Uterus (tissue), 3 donors: ENCODE measurements at regions not wholly inside any gene's neighbourhood (a gene's known extent, or its start where the extent isn't known, plus 50 kb on each side); places are given as distances from the start of the nearest gene placed in this dataset.

ENCODE experiments used
- DNase-seq, 2 donors: peaks; one replicate each; pipeline ENCODE4 v3.0.0-alpha.2; 2019 to 2020
- H3K27ac ChIP-seq, 2 donors: fragments of 200-600 bp; sonication (generic); 1 replicate in 1 of 2; 2 replicates in 1 of 2; pipeline ENCODE4 v1.5.1; 2016 to 2018
- H3K27me3 ChIP-seq, 2 donors: fragments of 200-600 bp; sonication (generic); one replicate each; pipeline ENCODE4 v1.5.1; 2018 to 2019; ENCODE audit warnings: control low read depth in 1 of 2
- H3K36me3 ChIP-seq, 2 donors: fragments of 200-600 bp; sonication (generic); one replicate each; pipeline ENCODE4 v1.5.1; 2019; ENCODE audit warnings: control low read depth in 1 of 2
- H3K4me1 ChIP-seq, 2 donors: fragments of 200-600 bp; sonication (generic); one replicate each; pipeline ENCODE4 v1.5.1; 2018 to 2019; ENCODE audit warnings: control low read depth in 1 of 2
- H3K4me3 ChIP-seq, 2 donors: fragments of 200-600 bp; sonication (generic); 1 replicate in 1 of 2; 2 replicates in 1 of 2; pipeline ENCODE4 v1.5.1; 2018 to 2019; ENCODE audit warnings: mild to moderate bottlenecking in 1 of 2
- H3K9me3 ChIP-seq, 2 donors: fragments of 200-600 bp; sonication (generic); one replicate each; pipeline ENCODE4 v1.5.1; 2019; ENCODE audit warnings: control low read depth in 1 of 2
- POLR2A ChIP-seq, 2 donors: fragments of 450-650 bp; IDR thresholded peaks; one replicate each; pipeline ENCODE4 v1.6.1; 2016; ENCODE audit warnings: antibody characterized with exemption in 2 of 2, mild to moderate bottlenecking in 1 of 2, moderate library complexity in 1 of 2
- intact Hi-C: fragments of 100-400 bp; cut with DNase I; formaldehyde crosslinking; loops from one replicate; pipeline ENCODE4 v1.15.1; 2023; ENCODE audit warnings: low total_unique reads
- TF ChIP-seq, protein P1 (sequence below), 4 experiments: fragments of 200-600 bp in 2 of 4; fragments of 450-650 bp in 2 of 4; sonication (generic) in 2 of 4; IDR thresholded peaks; one replicate each; pipeline ENCODE4 v1.5.1; 2016 to 2019; ENCODE audit warnings: antibody characterized with exemption in 4 of 4, mild to moderate bottlenecking in 2 of 4, moderate library complexity in 1 of 4
- donor health status: DM: yes; HTN: yes; CAD: no.

DNA sequence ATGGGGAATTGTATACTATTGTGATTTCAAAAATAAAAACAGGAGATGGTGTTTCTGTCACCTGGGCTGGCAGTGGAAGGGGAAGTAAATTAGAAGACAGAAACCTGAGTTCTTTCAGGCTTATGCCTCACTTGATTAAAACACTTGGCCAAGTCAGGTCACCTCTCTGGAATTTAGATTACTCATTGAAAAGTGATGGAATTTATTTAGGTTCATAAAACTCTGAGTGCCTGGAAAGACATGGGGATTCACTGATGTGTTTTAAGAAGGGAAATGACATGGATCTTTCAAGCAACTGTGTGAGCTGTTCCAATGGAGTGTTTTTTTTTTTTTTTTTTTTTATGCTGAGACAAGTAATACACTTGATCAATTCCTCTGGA lies 400.1 kb downstream of the TMEM135 start:
- intact Hi-C loops: no loop called here
- H3K36me3 ChIP-seq: no peaks in the 10 kb centered on the region

DNA sequence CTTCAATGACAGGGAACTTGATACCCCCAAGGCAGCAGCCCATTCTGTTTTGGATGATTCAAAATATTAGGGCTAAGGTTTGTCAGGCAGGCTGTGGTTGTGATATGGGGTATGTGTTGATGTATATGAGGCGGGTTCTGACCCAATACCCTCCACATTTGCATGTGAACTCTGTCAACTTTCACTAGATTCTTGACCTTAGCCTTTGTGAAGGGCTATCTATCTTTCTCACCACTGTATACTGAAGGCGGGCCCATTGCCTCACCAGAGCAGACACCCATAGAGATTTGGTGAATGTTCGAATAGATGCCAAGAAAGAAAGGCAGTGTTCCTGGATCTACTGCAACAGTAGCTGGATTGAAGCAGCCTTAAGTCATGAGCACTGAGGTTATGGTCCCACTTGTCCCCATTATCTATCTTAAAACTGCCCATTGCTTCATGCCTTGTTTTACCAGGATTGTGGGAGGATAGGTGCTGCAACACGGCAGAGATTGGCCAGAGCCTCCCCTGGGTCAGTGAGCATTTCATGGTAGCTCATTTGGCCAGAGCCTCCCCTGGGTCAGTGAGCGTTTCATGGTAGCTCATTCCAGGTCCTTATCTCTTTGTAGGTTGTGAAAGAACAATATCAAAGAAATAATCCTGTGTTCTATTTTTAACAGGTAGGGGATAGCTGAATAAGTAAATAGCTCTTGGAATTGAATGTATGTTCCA lies 399.6 kb downstream of the TMEM135 start:
- H3K27ac ChIP-seq: no peak overlapping the region
- no peak for DNase-seq
- H3K27me3 ChIP-seq: no peaks in the 10 kb centered on the region
- no peak for TF ChIP-seq POLR2A (IDR thresholded peaks at IDR 0.05)
- TF ChIP-seq, protein P1, sequence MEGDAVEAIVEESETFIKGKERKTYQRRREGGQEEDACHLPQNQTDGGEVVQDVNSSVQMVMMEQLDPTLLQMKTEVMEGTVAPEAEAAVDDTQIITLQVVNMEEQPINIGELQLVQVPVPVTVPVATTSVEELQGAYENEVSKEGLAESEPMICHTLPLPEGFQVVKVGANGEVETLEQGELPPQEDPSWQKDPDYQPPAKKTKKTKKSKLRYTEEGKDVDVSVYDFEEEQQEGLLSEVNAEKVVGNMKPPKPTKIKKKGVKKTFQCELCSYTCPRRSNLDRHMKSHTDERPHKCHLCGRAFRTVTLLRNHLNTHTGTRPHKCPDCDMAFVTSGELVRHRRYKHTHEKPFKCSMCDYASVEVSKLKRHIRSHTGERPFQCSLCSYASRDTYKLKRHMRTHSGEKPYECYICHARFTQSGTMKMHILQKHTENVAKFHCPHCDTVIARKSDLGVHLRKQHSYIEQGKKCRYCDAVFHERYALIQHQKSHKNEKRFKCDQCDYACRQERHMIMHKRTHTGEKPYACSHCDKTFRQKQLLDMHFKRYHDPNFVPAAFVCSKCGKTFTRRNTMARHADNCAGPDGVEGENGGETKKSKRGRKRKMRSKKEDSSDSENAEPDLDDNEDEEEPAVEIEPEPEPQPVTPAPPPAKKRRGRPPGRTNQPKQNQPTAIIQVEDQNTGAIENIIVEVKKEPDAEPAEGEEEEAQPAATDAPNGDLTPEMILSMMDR (IDR thresholded peaks at IDR 0.05): no peak
- intact Hi-C loops: no loop called here
- no peaks in the 10 kb centered on the region for H3K36me3 ChIP-seq
- H3K9me3 ChIP-seq: no peaks in the 10 kb centered on the region
- no peak overlapping the region for H3K4me3 ChIP-seq
- no peaks in the 10 kb centered on the region for H3K4me1 ChIP-seq

More for the DNA sequence above, 400.1 kb downstream of the TMEM135 start:
- TF ChIP-seq POLR2A (IDR thresholded peaks at IDR 0.05): no peak
- TF ChIP-seq, protein P1 (IDR thresholded peaks at IDR 0.05): no peak
- no peak overlapping the region for H3K27ac ChIP-seq
- no peak for DNase-seq
- H3K27me3 ChIP-seq: no peaks in the 10 kb centered on the region
- no peaks in the 10 kb centered on the region for H3K9me3 ChIP-seq
- H3K4me1 ChIP-seq: no peaks in the 10 kb centered on the region
- no peak overlapping the region for H3K4me3 ChIP-seq

DNA sequence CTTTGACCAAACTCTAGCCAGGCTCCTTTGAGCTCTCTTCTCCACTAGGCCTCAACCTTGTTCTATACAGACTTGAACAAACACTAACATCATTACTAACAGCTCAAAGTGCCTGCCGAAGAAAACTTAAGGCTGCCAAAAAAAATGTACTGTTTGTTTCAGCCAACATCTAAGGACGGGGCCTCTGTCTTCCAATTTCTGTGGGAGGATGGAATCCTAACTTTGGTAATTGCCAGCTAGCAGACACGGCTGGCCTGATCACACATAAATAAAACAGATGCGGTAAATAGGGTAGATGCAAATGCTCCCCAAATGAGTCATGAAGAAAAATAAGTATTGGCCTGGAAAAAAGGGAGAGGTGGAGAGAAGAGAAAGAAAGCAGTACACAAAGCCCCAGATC lies 394.3 kb downstream of the TMEM135 start:
- peak overlapping the region in 1 of 2 donors; percentile 28 for H3K27ac ChIP-seq
- no peak overlapping the region for H3K4me3 ChIP-seq
- H3K4me1 ChIP-seq: no peaks in the 10 kb centered on the region
- no peaks in the 10 kb centered on the region for H3K9me3 ChIP-seq
- intact Hi-C loops: no loop called here
- no peak for TF ChIP-seq POLR2A (IDR thresholded peaks at IDR 0.05)
- TF ChIP-seq, protein P1 (IDR thresholded peaks at IDR 0.05): no peak
- no peaks in the 10 kb centered on the region for H3K36me3 ChIP-seq
- H3K27me3 ChIP-seq: no peaks in the 10 kb centered on the region
- DNase-seq: peak in 1 of 2 donors; percentile 29

DNA sequence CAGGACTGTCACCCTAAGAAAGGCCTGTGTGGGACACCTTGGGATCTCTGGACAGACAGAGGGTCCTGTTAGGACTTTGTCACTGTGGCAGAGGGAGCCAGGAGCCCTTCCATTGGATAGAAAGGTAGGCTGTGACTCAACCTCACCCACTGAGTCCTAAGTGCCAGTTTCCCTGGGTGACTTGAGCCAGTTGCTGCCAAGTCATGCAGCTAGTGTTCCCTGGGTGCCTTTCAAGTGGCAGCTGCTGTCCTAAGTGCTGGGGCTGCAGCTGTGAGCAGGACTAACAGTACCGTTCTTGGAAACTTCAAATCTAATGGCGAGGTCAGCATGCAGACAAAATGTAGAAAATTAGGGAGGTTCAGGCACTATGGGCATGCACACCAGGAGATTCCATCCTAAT lies 393.7 kb downstream of the TMEM135 start:
- Histone ChIP-seq H3K4me1 (no peaks in the 10 kb centered on the region), H3K9me3 (no peaks in the 10 kb centered on the region), H3K4me3 (no peak overlapping the region), H3K27ac (no peak overlapping the region), H3K27me3 (no peaks in the 10 kb centered on the region), H3K36me3 (no peaks in the 10 kb centered on the region)
- TF ChIP-seq POLR2A (IDR thresholded peaks at IDR 0.05): no peak
- TF ChIP-seq, protein P1 (IDR thresholded peaks at IDR 0.05): no peak
- no peak for DNase-seq
- intact Hi-C loops: no loop called here

DNA sequence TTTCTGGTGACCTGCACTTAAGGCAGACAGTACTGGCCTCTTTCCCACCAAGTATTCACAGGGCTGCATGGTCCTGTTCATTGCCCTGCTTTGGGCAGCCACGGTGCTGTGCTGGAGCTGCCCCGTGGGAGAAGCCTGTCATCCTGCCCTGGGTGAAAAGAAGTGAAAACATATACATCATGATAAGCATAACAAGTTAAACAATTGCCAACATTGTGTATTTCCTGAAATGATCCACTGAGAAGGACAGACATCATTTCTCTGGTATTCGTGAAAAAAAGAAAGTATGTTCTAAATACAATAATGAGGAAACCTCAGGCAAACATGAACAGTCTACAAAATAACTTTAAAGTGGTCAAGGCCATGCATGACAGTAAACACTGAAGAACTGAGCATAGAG lies 393.1 kb downstream of the TMEM135 start:
- H3K36me3 ChIP-seq: no peaks in the 10 kb centered on the region
- intact Hi-C loops: no loop called here
- no peak for DNase-seq
- no peaks in the 10 kb centered on the region for H3K4me1 ChIP-seq
- no peak overlapping the region for H3K27ac ChIP-seq
- no peaks in the 10 kb centered on the region for H3K27me3 ChIP-seq
- H3K9me3 ChIP-seq: no peaks in the 10 kb centered on the region
- no peak overlapping the region for H3K4me3 ChIP-seq
- no peak for TF ChIP-seq POLR2A (IDR thresholded peaks at IDR 0.05)
- TF ChIP-seq, protein P1 (IDR thresholded peaks at IDR 0.05): no peak
